ENCODE measurements at regions not wholly inside any gene's neighbourhood (a gene's known extent, or its start where the extent isn't known, plus 50 kb on each side); places are given as distances from the start of the nearest gene placed in this dataset.

DNA sequence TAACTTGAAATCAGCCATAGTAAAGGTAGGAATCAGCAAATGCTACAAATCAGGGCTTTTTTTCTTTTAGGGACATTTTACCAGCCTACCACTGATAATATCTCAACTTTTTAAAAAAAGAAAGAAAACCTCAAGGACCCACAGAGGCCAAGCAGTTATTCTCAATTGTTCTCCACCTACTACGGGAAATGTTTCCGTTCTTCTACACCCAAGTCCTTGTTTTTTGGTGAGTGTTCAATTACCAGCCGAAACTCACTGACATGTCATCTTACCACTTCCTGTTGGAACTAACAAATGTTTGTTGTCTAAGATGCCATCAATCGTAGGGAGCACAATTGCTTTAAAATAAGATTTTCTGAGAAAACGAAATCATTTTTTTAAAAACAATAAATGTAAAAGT, 50.2 kb upstream of the CDK1 start:
- no peak for DNase-seq (ENCODE audit: low read depth in 3 of 3)

DNA sequence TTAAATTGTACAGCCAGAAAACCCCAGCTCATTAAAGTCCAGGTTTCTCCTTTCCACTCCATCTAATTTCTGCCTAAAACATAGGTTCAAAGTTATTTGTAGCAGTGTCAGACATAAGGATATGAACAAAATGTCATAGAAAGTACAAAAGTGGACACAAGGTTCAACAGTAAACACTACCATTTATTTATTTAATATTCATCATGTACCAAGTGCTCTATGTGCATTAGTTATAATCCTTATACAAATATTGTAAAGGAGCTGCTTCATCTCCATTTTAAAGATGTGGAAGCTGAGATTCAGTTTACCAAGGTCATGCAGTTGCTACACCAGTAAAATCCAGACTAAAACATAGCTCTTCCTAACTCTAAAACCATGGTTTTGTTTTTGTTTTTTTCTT, 52.0 kb upstream of the CDK1 start:
- no peak for DNase-seq (ENCODE audit: low read depth in 3 of 3)

DNA sequence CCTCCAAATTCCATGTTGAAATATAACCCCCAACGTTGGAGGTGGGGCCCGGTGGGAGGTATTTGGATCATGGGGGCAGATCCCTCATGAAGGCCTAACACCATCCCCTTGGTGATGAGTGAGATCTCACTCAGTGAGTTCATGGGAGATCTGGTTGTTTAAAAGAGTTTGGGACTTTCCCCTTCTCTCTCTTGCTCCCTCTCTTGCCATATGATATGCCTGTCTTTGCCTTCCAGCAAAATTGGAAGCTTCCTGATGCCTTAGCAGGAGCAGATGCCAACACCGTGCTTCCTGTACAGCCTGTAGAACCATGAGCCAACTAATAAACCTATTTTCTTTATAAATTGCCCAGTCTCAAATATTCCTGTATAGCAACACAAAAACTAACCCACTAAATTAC, 55.7 kb upstream of the CDK1 start:
- no peak for DNase-seq (ENCODE audit: low read depth in 3 of 3)

DNA sequence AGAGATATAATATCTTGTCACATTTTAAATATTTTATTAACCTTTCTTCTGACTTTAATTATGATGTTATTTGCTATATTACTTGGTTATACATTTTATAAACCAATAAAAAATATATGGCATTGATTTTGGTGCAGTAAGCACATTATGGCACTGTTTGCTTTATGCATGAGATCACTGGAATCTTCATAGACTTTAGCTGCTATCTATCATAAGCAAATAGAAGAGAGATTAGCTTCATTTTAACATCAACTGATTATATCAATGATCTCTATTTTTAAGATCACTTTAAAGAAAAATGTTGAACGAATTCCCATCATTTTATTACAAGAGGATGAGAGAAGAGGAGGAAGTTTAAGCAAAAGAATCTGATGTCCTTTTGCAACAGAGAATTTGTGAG, 58.6 kb upstream of the CDK1 start:
- DNase-seq (ENCODE audit: low read depth in 3 of 3) = no peak

DNA sequence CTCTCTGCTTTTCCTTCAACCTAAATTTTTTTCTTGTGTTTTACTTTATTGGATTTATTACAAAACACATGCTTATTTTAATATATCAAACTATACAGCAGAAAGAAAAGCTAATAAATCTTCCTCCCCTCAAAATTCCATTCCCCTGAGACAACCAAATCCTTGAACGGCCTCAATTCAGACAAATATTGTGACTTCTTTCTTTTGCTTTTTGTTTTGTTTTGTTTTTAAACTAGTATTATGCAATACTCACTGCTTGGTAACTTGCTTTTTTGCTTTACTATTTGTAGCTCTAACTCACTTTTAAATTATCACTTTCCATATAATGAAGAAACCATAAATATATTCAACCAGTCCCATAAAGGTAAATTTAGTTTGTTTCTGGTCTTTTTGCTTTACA, 59.4 kb upstream of the CDK1 start:
- no peak for DNase-seq (ENCODE audit: low read depth in 3 of 3)

DNA sequence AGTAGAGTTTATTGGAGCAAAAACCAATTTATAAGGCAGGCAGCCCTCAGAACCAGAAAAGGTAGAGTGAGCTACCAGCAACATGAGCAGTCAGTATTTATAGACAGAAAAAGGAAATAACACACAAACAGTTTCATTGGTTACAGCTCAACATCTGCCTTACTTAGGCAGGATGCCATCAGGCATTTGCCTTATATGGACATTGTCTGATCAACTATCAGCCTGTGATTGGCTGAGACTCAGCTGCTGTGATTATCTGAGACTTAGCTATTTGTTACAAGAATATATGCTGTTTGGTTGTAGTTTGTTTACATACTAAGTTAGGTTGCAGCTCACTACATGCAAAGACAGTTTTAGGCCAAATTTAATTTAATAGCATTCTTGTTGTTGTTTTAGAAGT, 60.4 kb upstream of the CDK1 start:
- DNase-seq (ENCODE audit: low read depth in 3 of 3) = no peak

DNA sequence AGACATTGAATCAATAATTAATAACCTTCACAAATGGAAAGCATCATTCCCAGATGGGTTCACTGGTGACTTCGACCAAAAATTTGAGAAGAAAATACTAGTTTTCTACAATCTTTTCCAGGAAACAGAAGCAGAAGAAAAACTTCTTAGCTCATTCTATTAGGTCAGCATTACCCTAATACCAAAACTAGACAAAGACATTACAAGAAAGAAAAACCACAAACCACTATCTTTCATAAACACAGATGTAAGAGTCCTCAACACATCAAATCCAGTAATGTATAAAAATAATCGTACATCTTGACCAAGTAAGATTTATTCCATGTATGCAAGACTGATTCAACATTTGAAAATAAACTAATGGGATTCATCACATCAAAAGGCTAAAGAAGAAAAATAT, 64.0 kb upstream of the CDK1 start:
- DNase-seq (ENCODE audit: low read depth in 3 of 3) = no peak

DNA sequence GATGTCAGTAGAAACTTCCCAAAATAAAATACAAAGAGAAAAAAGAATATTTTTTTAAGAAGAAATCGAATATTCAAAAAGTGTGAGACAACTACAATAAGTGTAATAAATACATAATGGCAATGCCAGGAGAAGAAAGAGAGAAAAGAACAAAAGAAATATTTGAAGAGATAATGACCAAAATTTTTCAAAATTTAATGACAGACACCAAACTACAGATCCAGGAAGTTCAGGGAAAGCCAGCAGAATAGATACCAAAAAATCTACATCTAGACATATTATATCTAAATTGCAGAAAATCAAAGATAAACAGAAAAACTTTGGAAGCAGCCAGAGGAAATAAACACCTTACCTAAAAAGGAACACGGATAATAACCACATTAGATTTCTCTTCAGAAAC, 66.8 kb upstream of the CDK1 start:
- DNase-seq (ENCODE audit: low read depth in 3 of 3) = no peak

DNA sequence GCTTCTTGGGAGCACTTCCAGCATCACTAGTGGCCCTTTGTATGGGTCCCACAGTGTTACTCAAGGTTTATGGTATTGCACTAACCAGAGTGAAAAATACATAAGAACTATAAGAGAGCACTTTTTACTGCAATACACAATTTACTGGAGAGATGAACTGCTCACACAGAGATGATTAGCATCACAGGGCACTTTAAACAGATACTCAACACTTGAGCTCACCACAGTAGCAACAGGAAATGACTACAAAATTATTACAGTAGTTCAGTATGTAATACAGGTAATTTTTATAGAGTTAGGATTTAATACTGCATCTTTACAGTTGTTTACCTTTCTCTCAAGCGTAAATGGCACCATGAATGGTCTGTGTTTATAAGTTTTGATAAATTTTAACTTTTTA, 68.2 kb upstream of the CDK1 start:
- no peak for DNase-seq (ENCODE audit: low read depth in 3 of 3)

DNA sequence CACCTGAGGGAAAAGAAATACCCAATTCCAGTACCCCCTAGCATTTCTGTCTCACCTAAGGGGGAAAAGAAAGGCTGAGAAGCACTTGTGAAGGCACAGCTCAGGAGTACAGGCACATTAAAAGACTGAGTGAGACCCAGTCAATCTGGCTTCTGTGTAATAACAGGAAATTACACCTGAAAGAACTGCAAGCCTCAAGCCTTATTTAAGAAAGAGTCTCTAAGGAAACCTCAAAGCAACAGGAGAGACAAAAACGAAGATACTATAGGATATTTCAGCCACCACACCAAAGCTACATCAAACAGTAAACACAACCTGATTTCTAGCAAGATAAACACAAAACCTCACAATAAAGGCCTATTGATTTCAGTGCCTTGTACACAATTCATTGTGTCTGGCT, 69.6 kb upstream of the CDK1 start:
- no peak for DNase-seq (ENCODE audit: low read depth in 3 of 3)

DNA sequence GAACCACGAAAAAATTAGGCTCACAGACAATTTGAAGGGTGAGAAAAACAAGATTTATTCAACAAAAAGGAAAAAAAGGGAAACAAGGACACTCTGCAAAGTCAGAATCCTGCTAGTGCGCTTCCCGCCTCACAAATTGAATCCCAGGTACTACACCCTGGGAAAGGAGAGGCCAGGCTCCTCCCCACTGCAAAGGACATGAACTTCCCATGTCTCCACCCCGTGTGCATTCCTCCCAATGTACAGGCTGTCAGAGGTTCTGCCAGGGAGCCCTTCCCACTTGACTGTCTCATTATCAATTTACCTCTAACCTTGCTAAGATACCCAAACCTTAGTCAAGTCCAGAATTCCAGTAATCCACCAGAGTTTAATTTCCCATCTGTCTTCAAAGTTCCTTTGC, 70.4 kb upstream of the CDK1 start:
- DNase-seq (ENCODE audit: low read depth in 3 of 3) = no peak

DNA sequence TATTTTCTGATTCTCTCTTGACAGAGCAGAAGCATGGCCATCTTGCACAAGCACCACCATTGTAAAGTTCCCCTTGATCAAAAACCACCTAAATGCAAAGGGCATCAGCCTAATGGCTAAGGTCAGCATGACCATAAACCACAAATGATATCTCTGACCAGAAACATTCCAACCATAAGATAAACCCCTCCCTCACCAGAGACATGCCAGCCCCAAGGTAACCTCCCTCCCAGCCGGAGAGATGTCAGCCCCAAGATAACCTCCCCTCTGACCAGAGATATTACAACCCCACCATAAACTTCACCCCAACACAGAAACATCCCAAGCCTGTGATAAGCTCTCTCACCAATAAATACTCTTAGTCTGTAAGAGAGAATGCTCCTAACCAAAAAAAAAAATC, 72.1 kb upstream of the CDK1 start:
- no peak for DNase-seq (ENCODE audit: low read depth in 3 of 3)

DNA sequence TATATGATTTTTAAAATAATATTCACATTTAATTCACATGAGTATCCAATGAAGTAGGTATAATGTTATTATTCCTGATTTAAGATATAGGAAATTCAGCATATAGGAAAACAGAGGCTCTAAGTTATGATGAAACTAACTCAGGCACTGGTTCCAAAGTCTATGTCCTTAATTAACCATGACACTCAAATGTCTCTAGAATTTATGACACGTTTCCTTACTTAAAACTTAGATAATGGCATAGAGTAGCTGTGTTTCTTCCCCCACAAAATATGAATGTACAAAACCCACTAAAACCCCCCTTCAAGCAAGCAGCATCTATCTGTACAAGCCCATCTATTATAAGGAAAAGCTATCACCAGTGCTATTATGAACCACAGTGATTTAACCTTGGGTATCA, 72.9 kb upstream of the CDK1 start:
- DNase-seq (ENCODE audit: low read depth in 3 of 3) = no peak

DNA sequence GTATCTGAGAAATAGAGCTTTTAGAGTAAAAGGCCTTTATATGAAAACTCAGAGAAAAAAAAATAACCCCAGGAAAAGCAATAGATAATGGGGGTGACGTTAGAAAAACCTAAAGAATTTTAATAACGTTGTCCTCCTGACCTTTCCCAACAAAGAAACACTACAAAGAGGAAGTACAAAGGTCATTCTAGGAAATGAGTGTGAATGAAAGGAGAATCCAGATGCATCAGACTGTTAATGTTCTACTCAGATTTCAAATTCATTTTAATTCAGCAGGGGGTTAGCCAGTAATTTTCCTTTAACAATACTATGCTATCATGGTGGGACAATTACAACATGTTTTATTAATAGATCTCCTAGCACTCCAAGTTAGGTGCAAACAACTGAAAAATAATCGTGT, 73.8 kb upstream of the CDK1 start:
- DNase-seq (ENCODE audit: low read depth in 3 of 3) = no peak

DNA sequence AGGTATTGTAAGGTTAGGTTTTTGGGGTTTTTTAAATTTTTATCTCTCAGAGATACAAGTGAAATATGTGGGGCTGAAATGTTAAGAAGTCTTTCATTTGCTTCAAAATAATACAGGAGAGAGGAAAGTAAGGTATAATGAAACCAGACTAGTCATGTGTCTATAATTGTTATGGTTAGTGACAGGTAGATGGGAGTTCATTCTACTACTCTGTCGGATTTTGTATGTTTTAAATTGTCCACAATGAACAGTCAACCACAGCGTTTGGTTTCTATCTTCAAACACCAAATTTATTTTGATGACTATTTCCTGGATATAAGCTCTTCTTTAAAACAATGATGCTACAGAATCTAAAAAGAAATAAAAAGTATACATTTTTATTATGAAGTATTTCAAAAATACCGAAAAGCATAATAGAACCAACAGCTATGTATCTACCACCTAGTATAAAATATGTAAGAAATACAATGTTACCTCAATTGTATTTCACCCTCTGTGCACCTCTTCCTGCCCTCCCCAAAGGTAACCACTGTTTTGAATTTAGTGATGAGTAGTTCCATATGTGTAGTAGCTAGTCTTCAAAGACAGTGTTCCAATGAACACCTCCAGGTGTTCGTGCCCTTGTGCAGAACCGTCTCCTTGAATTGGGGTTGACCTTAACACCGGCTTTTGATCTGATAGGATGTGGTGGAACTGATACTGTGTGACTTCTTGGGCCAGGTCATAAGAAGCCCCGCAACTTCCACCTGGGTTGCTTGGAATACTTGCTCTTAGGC, 74.8 kb upstream of the CDK1 start:
- no peak for DNase-seq (ENCODE audit: low read depth in 3 of 3)

DNA sequence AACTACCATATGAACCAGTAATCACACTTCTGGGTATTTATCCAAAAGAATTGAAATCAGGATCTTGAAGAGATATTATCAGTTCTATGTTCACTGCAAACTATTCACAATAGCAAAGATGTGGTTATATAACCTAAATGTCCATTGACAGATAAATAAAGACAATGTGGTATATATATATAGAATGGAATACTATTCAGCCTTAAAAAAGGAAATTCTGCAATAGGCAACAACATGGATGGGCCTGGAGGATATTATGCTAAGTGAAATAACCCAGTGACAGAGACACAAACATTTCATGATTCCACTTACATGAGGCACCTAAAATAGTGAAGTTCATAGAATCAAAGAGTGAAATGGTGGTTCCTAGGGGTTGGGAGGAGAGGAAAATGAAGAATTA, 90.6 kb upstream of the CDK1 start:
- DNase-seq (ENCODE audit: low read depth in 3 of 3) = no peak

DNA sequence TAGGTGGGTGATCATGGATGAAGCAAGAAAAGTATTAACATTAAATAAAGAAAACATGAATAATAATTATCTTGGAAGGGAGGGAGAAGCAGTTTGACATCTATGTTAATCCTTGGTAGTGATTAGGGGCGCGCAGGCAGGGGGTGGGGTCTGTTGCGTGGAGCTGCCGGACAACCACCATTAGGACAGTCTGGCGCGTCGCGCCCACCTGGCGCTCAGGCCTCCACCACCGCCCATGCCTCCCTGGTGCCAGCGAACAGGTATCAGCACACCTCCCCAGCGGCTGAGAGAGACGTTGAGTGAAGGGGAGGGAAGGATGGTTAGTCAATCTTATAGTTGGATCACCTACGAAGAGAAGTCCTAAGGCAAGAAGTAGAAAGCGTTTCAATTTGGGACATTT, 94.2 kb upstream of the CDK1 start:
- no peak for DNase-seq (ENCODE audit: low read depth in 3 of 3)

DNA sequence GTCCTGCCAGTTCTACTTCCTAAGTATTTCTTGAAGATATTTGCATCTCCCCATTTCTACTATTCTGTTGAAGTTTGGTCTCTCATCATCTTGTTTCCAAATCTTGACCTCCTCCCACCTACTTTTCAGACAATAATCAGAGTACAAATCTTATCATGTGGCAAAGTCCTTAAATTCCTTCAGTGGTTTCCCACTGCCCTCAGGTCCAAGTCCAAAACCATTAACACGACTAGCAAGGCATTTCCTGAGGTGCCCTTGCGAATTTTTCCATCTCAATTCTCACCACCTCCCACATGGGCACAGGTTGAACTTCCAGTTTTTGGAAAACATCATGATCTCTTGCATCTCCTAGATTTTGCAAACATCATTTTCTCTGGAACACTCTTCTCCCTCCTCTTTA, 97.2 kb upstream of the CDK1 start:
- DNase-seq (ENCODE audit: low read depth in 3 of 3) = no peak

DNA sequence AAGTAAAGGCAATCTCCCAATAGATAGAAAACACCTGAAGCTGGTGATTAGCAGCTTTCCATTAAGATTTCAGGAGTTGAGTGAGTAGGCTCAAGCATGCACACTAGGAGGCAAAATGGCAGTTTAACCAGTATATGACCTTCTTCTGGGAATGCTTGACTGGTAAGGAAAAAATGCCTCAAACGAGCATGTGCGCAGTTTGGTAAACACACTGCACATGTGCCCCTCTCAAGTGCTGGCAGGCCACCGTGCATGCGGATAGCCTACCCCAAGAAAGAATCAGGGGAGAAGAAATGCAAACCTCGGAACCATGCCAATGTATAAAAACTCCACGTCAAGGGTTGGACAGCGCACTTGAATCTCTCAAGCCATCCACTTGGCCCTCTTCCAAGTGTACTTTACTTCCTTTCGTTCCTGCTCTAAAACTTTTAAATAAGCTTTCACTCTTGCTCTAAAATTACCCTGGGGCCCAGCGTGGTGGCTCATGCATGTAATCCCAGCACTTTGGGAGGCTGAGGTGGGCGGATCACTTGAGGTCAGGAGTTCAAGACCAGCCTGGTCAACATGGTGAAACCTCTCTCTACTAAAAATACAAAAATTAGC, 98.8 kb upstream of the CDK1 start:
- no peak for DNase-seq (ENCODE audit: low read depth in 3 of 3)

DNA sequence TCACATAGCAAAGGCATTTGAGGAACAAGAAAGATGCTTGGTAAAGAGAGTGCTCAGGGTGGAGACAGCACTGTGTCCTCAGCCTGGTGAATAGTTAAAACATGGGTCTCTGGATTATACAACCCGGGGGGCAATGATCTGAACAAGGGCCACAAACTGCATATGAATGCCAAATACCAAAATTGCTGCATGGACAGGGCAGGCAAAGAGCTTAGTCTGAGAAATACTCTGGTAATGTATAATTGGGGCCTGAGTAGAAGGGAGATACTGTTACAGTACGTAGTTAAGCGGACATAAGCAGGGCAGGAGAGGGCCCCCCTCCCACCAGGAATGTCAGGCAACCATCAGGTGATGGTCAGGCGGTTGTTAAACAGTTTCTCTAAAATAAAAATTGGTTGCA, 99.3 kb upstream of the CDK1 start:
- no peak for DNase-seq (ENCODE audit: low read depth in 3 of 3)

DNA sequence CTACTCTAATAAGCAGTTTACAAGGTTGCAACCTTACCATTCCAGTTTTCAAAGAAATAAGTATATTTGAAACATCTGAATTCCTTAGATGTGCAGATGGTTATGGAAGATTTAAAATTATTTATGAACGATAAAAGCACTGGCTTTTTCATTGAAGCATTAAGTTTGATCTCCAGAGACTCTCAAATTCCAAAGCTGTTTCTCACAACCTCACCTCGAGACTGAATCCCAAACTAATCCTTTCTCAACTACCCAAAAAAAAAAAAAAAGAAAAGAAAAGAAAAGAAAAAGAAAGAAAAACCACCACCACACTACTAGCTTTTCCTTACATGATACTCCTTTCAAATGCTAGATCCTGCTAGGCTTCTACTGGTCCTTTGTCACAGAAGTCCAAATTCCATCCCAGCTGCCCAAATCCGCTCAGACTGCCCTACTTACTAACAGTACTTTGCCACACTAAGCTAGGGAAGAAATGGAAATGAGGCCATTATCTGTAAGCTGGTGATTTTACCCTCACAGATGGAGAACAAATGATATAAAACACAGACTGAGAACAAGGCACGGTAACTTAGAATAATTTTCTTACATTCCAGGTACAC, 100.6 kb upstream of the CDK1 start:
- DNase-seq (ENCODE audit: low read depth in 3 of 3) = no peak

DNA sequence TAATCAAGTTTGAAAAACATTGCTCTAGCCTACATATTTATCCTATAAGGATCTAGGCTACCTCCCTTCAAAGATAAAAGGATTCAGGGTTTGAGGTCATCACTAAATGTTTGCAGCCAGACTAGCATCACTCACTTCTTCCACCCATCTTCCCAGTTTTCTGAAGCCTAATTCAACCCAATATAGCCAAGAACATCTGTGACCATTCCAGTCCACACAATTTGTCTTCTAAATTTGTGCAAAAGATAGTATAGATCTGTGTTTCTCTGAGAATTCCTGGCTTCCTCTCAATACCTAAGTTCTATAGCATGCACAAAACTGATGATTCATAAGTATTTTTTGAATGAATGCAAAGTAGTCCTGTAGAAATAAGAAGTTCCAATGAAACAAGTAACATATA, 103.0 kb upstream of the CDK1 start:
- DNase-seq (ENCODE audit: low read depth in 3 of 3) = no peak

DNA sequence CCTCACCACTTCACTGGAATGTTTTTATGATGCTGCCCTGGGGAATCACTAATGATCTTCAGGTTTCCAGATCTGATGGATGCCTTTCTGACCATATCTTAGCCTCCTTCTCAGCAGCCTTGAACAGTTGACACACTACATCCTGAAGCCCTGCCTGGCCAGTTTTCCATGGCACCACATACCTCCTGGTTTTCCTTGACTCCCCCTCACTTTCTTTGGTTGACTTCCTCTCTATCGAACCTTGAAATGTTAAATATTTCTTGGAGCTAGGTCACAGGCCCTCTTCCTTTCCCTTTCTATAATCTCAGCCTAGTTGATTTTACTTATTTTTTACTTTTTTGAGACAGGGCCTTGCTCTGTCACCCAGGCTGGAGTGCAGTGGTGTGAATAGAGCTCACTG, 108.8 kb upstream of the CDK1 start:
- no peak for DNase-seq (ENCODE audit: low read depth in 3 of 3)

DNA sequence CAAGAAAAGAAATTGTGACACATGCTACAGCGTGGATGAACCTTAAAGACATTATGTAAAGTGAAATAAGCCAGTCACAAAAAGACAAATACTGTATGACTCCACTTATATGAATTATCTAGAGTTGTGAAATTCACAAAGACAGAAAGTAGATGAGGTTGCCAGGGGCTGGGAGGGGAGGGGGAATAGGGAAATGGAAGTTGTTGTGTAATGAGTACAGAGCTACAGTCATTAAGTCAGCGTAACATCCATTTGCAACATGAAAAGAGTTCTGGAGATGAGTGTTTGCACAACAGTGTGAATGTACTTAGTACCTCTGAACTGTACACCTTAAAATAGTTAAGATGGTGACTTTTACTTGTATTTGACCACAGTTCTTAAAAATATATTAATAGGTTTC, 112.1 kb upstream of the CDK1 start:
- no peak for DNase-seq (ENCODE audit: low read depth in 3 of 3)

All from stimulated activated CD4-positive, alpha-beta T cell treated with anti-CD3 and anti-CD28 coated beads, TNF-alpha, amount 100 ng/mL, for 4 hours (primary cell).